ENCODE measurements at regions not wholly inside any gene's neighbourhood (a gene's known extent, or its start where the extent isn't known, plus 50 kb on each side); places are given as distances from the start of the nearest gene placed in this dataset.

- ATAC-seq: no peak
- POLR2A ChIA-PET: no interaction called here
- peaks cover 0 to 4% (median 0%) of the 10 kb centered on the region in 11 donors for H3K9me3 Mint-ChIP-seq
Measured at GRCh38 chr13:71149498-71150363, 717.3 kb downstream of the DACH1 start.

GRCh38 chr13:71149046-71149445 is 718.0 kb downstream of the DACH1 start:
- H3K36me3 ChIP-seq (ENCODE audit: control insufficient read depth in 2 of 3, insufficient read depth in 3 of 3, low read length in 3 of 3): no peaks in the 10 kb centered on the region
- H3K9me3 ChIP-seq (ENCODE audit: control insufficient read depth in 2 of 3, low read length in 3 of 3): no peaks in the 10 kb centered on the region
- Mint-ChIP-seq H3K27ac (no peak overlapping the region), H3K4me3 (no peak overlapping the region), H3K27me3 (no peaks in the 10 kb centered on the region), H3K36me3 (no peaks in the 10 kb centered on the region), H3K9me3 (peaks cover 0 to 4% (median 0%) of the 10 kb centered on the region in 11 donors), H3K4me1 (no peaks in the 10 kb centered on the region)
- DNase-seq (no peak), ATAC-seq (no peak)
- ChIA-PET CTCF (no interaction called here), POLR2A (no interaction called here)
- H3K27ac ChIP-seq (ENCODE audit: low read depth, low read length): no peak overlapping the region
- intact Hi-C loops (cut with micrococcal nuclease): no loop called here
- H3K4me3 ChIP-seq (ENCODE audit: low read length): no peak overlapping the region
- H3K4me1 ChIP-seq (ENCODE audit: control insufficient read depth in 2 of 2, insufficient read depth in 2 of 2, low read length in 2 of 2): no peaks in the 10 kb centered on the region
- H3K27me3 ChIP-seq (ENCODE audit: control insufficient read depth in 2 of 2, insufficient read depth in 2 of 2, low read length in 2 of 2): no peaks in the 10 kb centered on the region

More at GRCh38 chr13:71149498-71150363, 717.3 kb downstream of the DACH1 start:
- Mint-ChIP-seq H3K27me3 (no peaks in the 10 kb centered on the region), H3K27ac (no peak overlapping the region), H3K36me3 (no peaks in the 10 kb centered on the region), H3K4me3 (no peak overlapping the region), H3K4me1 (no peaks in the 10 kb centered on the region)
- Histone ChIP-seq H3K27ac (ENCODE audit: low read depth, low read length) (no peak overlapping the region), H3K9me3 (ENCODE audit: control insufficient read depth in 2 of 3, low read length in 3 of 3) (no peaks in the 10 kb centered on the region), H3K4me3 (ENCODE audit: low read length) (no peak overlapping the region), H3K36me3 (ENCODE audit: control insufficient read depth in 2 of 3, insufficient read depth in 3 of 3, low read length in 3 of 3) (no peaks in the 10 kb centered on the region), H3K27me3 (ENCODE audit: control insufficient read depth in 2 of 2, insufficient read depth in 2 of 2, low read length in 2 of 2) (no peaks in the 10 kb centered on the region), H3K4me1 (ENCODE audit: control insufficient read depth in 2 of 2, insufficient read depth in 2 of 2, low read length in 2 of 2) (no peaks in the 10 kb centered on the region)
- CTCF ChIA-PET: no interaction called here
- DNase-seq: no peak
- intact Hi-C loops (cut with micrococcal nuclease): no loop called here

GRCh38 chr13:71148396-71148795 is 718.6 kb downstream of the DACH1 start:
- intact Hi-C loops (cut with micrococcal nuclease): no loop called here
- Mint-ChIP-seq H3K9me3 (peaks cover 0 to 4% (median 0%) of the 10 kb centered on the region in 11 donors), H3K27ac (no peak overlapping the region), H3K4me1 (no peaks in the 10 kb centered on the region), H3K4me3 (no peak overlapping the region), H3K36me3 (no peaks in the 10 kb centered on the region), H3K27me3 (no peaks in the 10 kb centered on the region)
- no peaks in the 10 kb centered on the region for H3K4me1 ChIP-seq (ENCODE audit: control insufficient read depth in 2 of 2, insufficient read depth in 2 of 2, low read length in 2 of 2)
- ATAC-seq (no peak), DNase-seq (no peak)
- ChIA-PET CTCF (no interaction called here), POLR2A (no interaction called here)
- H3K9me3 ChIP-seq (ENCODE audit: control insufficient read depth in 2 of 3, low read length in 3 of 3): no peaks in the 10 kb centered on the region
- no peaks in the 10 kb centered on the region for H3K27me3 ChIP-seq (ENCODE audit: control insufficient read depth in 2 of 2, insufficient read depth in 2 of 2, low read length in 2 of 2)
- no peak overlapping the region for H3K4me3 ChIP-seq (ENCODE audit: low read length)
- no peak overlapping the region for H3K27ac ChIP-seq (ENCODE audit: low read depth, low read length)
- no peaks in the 10 kb centered on the region for H3K36me3 ChIP-seq (ENCODE audit: control insufficient read depth in 2 of 3, insufficient read depth in 3 of 3, low read length in 3 of 3)

GRCh38 chr13:71144883-71145282 is 722.1 kb downstream of the DACH1 start:
- H3K9me3 ChIP-seq (ENCODE audit: control insufficient read depth in 2 of 3, low read length in 3 of 3): no peaks in the 10 kb centered on the region
- no peaks in the 10 kb centered on the region for H3K4me1 ChIP-seq (ENCODE audit: control insufficient read depth in 2 of 2, insufficient read depth in 2 of 2, low read length in 2 of 2)
- intact Hi-C loops (cut with micrococcal nuclease): no loop called here
- H3K36me3 ChIP-seq (ENCODE audit: control insufficient read depth in 2 of 3, insufficient read depth in 3 of 3, low read length in 3 of 3): no peaks in the 10 kb centered on the region
- Mint-ChIP-seq H3K27ac (no peak overlapping the region), H3K36me3 (no peaks in the 10 kb centered on the region), H3K4me1 (no peaks in the 10 kb centered on the region), H3K27me3 (no peaks in the 10 kb centered on the region), H3K9me3 (peaks cover 0 to 3% (median 0%) of the 10 kb centered on the region in 11 donors), H3K4me3 (no peak overlapping the region)
- ATAC-seq: no peak
- CTCF ChIA-PET: no interaction called here
- POLR2A ChIA-PET: no interaction called here
- no peaks in the 10 kb centered on the region for H3K27me3 ChIP-seq (ENCODE audit: control insufficient read depth in 2 of 2, insufficient read depth in 2 of 2, low read length in 2 of 2)
- H3K27ac ChIP-seq (ENCODE audit: low read depth, low read length): no peak overlapping the region
- DNase-seq: no peak
- H3K4me3 ChIP-seq (ENCODE audit: low read length): no peak overlapping the region

- no peak overlapping the region for H3K27ac Mint-ChIP-seq
- intact Hi-C loops (cut with micrococcal nuclease): no loop called here
- Histone ChIP-seq H3K4me3 (ENCODE audit: low read length) (no peak overlapping the region), H3K36me3 (ENCODE audit: control insufficient read depth in 2 of 3, insufficient read depth in 3 of 3, low read length in 3 of 3) (no peaks in the 10 kb centered on the region), H3K27ac (ENCODE audit: low read depth, low read length) (no peak overlapping the region), H3K9me3 (ENCODE audit: control insufficient read depth in 2 of 3, low read length in 3 of 3) (no peaks in the 10 kb centered on the region), H3K27me3 (ENCODE audit: control insufficient read depth in 2 of 2, insufficient read depth in 2 of 2, low read length in 2 of 2) (no peaks in the 10 kb centered on the region), H3K4me1 (ENCODE audit: control insufficient read depth in 2 of 2, insufficient read depth in 2 of 2, low read length in 2 of 2) (no peaks in the 10 kb centered on the region)
- no peaks in the 10 kb centered on the region for H3K27me3 Mint-ChIP-seq
- POLR2A ChIA-PET: no interaction called here
- H3K4me1 Mint-ChIP-seq: no peaks in the 10 kb centered on the region
- no peak for DNase-seq
- CTCF ChIA-PET: no interaction called here
- H3K4me3 Mint-ChIP-seq: no peak overlapping the region
- ATAC-seq: no peak
- H3K9me3 Mint-ChIP-seq: peaks cover 0 to 7% (median 2%) of the 10 kb centered on the region in 11 donors
- peaks cover 0 to 3% (median 0%) of the 10 kb centered on the region in 5 donors for H3K36me3 Mint-ChIP-seq
Measured at GRCh38 chr13:71137101-71137500, 729.9 kb downstream of the DACH1 start.

- Mint-ChIP-seq H3K27me3 (no peaks in the 10 kb centered on the region), H3K36me3 (no peaks in the 10 kb centered on the region), H3K4me1 (no peaks in the 10 kb centered on the region), H3K4me3 (no peak overlapping the region), H3K27ac (no peak overlapping the region), H3K9me3 (peaks cover 0 to 29% (median 4%) of the 10 kb centered on the region in 11 donors)
- ChIA-PET POLR2A (no interaction called here), CTCF (no interaction called here)
- Histone ChIP-seq H3K4me1 (ENCODE audit: control insufficient read depth in 2 of 2, insufficient read depth in 2 of 2, low read length in 2 of 2) (no peaks in the 10 kb centered on the region), H3K9me3 (ENCODE audit: control insufficient read depth in 2 of 3, low read length in 3 of 3) (no peaks in the 10 kb centered on the region), H3K27ac (ENCODE audit: low read depth, low read length) (no peak overlapping the region), H3K27me3 (ENCODE audit: control insufficient read depth in 2 of 2, insufficient read depth in 2 of 2, low read length in 2 of 2) (no peaks in the 10 kb centered on the region), H3K36me3 (ENCODE audit: control insufficient read depth in 2 of 3, insufficient read depth in 3 of 3, low read length in 3 of 3) (no peaks in the 10 kb centered on the region), H3K4me3 (ENCODE audit: low read length) (no peak overlapping the region)
- DNase-seq: no peak
- intact Hi-C loops (cut with micrococcal nuclease): no loop called here
- ATAC-seq: no peak
Measured at GRCh38 chr13:71124230-71124629, 742.8 kb downstream of the DACH1 start.

- no peaks in the 10 kb centered on the region for H3K27me3 ChIP-seq (ENCODE audit: control insufficient read depth in 2 of 2, insufficient read depth in 2 of 2, low read length in 2 of 2)
- H3K4me1 ChIP-seq (ENCODE audit: control insufficient read depth in 2 of 2, insufficient read depth in 2 of 2, low read length in 2 of 2): no peaks in the 10 kb centered on the region
- no peak overlapping the region for H3K27ac Mint-ChIP-seq
- ATAC-seq (no peak), DNase-seq (no peak)
- no peaks in the 10 kb centered on the region for H3K4me1 Mint-ChIP-seq
- H3K9me3 Mint-ChIP-seq: peaks cover 0 to 7% (median 0%) of the 10 kb centered on the region in 11 donors
- ChIA-PET CTCF (no interaction called here), POLR2A (no interaction called here)
- intact Hi-C loops (cut with micrococcal nuclease): no loop called here
- H3K27me3 Mint-ChIP-seq: no peaks in the 10 kb centered on the region
- no peaks in the 10 kb centered on the region for H3K36me3 Mint-ChIP-seq
- no peaks in the 10 kb centered on the region for H3K36me3 ChIP-seq (ENCODE audit: control insufficient read depth in 2 of 3, insufficient read depth in 3 of 3, low read length in 3 of 3)
- H3K9me3 ChIP-seq (ENCODE audit: control insufficient read depth in 2 of 3, low read length in 3 of 3): no peaks in the 10 kb centered on the region
- H3K27ac ChIP-seq (ENCODE audit: low read depth, low read length): no peak overlapping the region
- no peak overlapping the region for H3K4me3 ChIP-seq (ENCODE audit: low read length)
- no peak overlapping the region for H3K4me3 Mint-ChIP-seq
Measured at GRCh38 chr13:71118779-71119364, 748.1 kb downstream of the DACH1 start.

Measured in naive thymus-derived CD4-positive, alpha-beta T cell (primary cell).